Putamen (tissue), 1 donor: ENCODE measurements at regions not wholly inside any gene's neighbourhood (a gene's known extent, or its start where the extent isn't known, plus 50 kb on each side); places are given as distances from the start of the nearest gene placed in this dataset.

Experiments used
- DNase-seq: peaks from one replicate; pipeline ENCODE4 v3.0.0-alpha.2; 2016; ENCODE audit warnings: low spot score

DNA sequence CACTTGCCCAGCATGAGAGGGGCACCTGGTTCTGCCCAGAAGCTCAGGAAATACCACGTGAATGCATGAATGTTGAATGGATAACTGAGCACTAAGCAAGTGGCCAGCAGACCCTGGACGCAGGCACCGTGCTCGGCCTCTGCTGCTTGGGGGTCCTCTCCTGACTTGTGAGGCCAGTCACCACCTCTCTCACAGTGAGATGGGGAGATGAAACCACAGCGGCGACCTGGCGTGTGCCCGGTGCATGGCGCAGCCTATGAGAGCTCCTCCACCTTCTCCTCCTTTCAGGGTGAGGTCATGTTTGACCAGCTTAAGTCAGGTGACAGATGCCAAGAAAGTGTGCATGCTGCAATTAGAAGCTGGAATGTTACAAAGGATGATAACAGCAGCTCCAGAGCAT, 75.5 kb downstream of the HMX1 start:
- no peak for DNase-seq

- no peak for DNase-seq
Observed at GRCh38 chr4:8795140-8795539, 76.5 kb downstream of the HMX1 start.

DNA sequence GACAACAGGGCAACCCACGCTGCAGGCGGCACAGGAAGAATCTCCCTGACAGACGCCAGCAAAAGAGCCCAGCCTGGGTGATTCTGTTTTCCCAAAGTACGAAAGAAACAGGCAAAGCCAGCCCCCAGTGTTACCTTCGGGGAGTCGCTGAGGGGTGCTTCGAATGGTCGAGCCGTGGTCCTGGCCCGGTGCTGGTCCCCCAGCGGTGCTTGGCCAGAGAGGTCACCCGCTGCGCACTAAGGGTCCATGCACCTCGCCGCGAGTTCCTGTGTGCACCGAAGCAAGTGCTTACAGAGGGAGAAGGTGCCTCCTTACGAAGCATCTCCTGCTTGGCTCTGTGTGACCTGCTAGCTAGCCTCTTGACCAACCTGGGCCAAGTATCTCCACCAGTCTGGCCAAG, 77.1 kb downstream of the HMX1 start:
- no peak for DNase-seq

- DNase-seq, result no peak
Observed at GRCh38 chr4:8793571-8794160, 78.0 kb downstream of the HMX1 start.

- no peak for DNase-seq
Observed at GRCh38 chr4:8792491-8792890, 79.1 kb downstream of the HMX1 start.

DNA sequence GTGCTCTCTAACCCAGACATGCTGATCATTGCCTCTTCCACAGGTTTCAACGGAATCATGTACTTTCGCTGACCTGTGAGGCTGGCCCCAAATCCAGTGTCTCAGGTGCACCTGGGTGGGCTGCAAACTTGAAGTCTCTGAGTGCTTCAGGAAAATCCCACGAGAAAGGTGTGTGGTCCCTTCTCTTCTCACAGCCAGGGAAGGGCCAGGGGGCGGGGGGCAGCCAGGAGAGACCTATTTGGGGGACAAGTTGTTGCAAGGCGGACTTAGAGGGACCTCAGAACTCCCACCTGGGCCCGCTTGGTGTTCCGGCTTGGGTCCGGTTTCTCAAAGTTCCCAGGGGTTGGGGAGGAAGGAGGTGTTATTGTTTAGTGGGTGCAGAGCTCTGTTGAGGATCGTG, 80.0 kb downstream of the HMX1 start:
- no peak for DNase-seq

- DNase-seq, result no peak
Observed at GRCh38 chr4:8790749-8791148, 80.9 kb downstream of the HMX1 start.

- DNase-seq, result no peak
Observed at GRCh38 chr4:8788174-8788573, 83.5 kb downstream of the HMX1 start.

DNA sequence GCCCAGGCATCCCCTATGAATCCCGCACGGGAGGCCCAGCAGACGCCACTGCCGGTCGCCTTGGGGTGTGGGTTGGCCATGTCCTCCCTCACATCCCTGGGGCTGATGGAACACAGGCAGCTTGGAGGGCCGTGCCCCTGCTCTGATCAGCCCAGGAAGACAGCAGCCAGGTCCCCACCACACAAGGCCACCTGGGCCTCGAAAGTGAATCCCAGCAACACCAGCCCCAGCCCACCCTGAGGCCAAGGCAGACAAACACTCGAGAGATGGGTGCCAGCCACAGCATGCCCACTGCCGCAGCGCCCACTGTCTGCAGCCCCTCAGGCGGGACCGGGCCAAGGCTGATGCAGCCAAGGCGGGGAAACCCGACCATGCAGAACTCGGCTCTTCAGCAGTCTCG, 85.5 kb downstream of the HMX1 start:
- DNase-seq, result no peak

- DNase-seq, result no peak
Observed at GRCh38 chr4:8785656-8786142, 85.9 kb downstream of the HMX1 start.

DNA sequence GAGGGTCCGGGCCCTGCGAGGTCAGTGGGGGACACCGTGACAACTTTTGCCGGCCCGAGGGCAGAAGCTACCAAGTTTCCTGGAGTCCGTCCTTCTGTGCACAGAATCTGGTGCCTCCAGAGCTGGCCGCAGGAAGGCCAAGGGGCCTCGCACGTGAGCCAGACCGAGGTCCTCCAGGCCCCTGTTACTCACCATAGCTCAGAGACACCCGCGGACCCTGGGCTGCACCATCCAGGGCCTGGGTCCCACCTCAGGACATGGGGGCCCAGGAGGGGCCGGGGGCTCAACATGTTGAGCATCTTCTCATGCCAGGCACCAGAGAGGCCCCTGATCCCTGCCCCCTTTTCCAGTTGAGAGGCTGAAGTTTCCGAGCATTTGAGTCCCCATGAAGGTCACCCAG, 87.9 kb downstream of the HMX1 start:
- DNase-seq, result no peak

GRCh38 chr4:8782135-8782534, 89.5 kb downstream of the HMX1 start:
- DNase-seq, result no peak

GRCh38 chr4:8781641-8782040, 90.0 kb downstream of the HMX1 start:
- DNase-seq, result no peak

DNA sequence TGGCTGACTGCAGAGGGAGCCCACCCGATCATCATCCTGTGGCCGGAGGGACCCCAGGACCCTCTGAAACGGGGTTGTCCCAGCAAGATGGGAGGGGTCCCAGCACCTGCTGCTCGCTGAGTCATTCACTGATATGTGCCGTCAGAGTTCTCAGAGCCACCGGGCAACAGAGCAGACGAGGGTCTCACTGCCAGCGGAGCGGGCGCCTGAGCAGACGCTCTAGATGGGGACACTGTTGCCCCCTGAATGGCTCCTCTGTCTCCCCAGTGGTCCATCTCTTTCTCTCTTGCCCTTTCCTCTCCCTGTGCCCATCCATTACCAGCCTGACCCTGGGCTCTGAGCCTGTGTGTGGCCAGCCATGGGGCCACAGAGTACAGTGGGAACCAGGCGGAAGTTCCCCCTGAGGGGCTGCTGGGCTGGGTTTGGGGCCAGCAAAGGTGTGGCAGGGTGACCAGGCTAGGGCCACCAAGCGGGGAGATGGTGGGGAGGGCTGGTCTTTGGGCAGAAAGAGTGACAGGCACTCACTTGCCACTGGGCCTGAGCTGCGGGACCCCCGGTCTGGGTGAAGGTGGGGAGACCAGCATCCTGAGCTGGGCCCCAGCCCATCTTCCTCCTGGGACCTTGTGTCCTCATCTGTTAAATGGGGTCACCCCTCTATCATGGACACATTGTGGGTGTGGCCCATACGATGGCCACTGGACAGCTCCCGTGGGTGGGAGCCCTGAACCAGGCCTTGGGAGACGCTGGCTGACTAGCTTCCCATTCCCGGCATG, 90.9 kb downstream of the HMX1 start:
- no peak for DNase-seq

DNA sequence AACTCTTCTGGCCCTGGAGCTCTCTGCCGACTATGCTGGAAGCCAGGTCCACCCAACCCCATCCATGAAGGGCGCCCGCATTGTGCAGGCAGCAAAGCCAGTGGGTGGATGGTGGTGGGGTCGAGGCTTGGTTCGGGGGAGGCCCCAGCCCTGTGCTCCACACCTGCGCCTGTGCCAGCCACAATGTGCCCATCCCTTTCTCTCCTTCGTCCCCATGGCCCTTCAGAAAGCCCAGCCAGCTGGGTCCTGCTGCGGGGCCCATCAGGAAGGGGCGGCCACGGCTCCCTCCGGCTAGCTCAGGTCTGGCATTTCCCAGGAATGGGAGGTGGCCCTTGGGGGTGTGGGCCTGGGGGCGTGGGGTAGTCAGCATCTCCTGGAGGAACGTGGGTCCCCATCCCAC, 91.6 kb downstream of the HMX1 start:
- no peak for DNase-seq

GRCh38 chr4:8779490-8779932, 92.1 kb downstream of the HMX1 start:
- DNase-seq, result no peak

- no peak for DNase-seq
Observed at GRCh38 chr4:8778760-8779159, 92.9 kb downstream of the HMX1 start.

- no peak for DNase-seq
Observed at GRCh38 chr4:8778291-8778690, 93.3 kb downstream of the HMX1 start.

- no peak for DNase-seq
Observed at GRCh38 chr4:8777320-8778196, 94.1 kb downstream of the HMX1 start.

DNA sequence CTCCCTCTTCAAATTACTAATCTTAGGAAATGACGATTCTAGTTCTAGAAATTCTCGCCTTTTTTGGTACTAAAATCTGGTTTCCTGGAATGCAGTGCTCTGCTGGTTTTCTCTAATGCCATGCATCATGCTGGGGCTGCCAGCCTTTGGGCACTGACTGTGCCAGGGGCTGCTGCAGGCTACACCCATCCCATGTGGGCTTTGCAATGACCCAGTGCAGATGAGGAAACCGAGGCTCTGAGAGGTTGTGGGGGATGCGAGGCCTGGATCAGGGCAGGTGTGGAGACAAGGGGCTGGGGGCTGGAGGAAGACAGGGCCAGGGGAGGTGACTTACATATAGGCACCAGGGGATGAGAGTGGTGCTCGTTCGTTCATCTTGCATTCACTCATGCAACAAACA, 95.3 kb downstream of the HMX1 start:
- DNase-seq, result no peak

DNA sequence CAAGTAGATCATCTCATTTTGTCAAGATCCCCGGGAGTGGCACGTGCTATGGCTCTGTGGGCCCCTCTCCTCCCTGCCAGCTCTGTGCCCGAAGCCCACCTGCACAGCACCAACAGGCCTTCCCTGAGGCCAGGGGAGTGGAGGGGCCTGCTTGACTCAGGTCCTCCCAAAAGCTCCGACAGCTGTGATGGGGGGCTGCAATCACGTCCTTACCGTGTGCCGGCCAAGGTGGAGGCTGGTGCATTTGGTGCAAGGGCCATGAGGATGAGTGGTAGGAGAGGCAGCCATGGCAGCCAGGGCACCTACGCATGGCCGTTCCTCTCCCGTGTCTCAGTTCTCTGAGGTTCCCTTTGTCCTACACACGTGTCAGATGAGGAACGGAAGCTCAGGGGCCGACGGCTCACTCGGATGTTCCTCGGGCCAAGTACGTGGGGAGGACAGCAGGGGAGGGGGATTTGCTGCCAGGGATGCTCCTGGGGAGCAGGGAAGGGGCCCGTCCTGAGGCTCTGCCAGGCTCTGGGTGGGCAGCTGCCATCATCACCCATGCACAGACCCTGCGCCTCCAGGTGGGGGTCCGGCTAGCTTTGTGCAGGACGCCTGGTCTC, 95.8 kb downstream of the HMX1 start:
- no peak for DNase-seq

DNA sequence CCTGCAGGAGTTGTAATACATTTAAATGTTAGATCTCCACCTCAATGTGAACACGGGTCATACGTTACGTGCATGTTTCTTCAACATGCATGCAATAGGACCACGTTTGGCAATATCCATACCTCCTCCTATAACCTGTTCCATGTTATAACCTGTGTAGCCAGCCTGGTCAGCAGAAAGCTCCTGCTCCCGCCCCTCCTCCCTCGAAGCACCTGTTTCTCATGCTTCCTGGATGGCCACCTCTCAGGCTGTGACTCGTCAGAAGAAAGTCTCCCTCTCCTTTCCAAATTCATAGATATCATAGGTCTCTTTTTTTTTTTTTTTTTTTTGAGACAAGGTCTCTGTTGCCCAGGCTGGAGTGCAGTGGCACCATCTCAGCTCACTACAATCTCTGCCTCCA, 96.5 kb downstream of the HMX1 start:
- no peak for DNase-seq
